KMS-11 (cell line): ENCODE measurements at regions not wholly inside any gene's neighbourhood (a gene's known extent, or its start where the extent isn't known, plus 50 kb on each side); places are given as distances from the start of the nearest gene placed in this dataset.
"Not testable (repeated sequence)": the region's sequence is repeated elsewhere in the genome, so short reads cannot be mapped to it uniquely, and the experiment has no call there.

Experiments
- H2AFZ ChIP-seq: fragments of 200-600 bp; sonication (generic); 2 replicates; pipeline ENCODE4 v1.6.1; 2016; ENCODE audit warnings: antibody characterized with exemption, mixed run types, low read depth
- H3K27ac ChIP-seq: fragments of 200-600 bp; sonication (generic); 2 replicates; pipeline ENCODE4 v1.6.1; 2016; ENCODE audit warnings: mild to moderate bottlenecking, mixed run types
- H3K27me3 ChIP-seq: fragments of 200-600 bp; sonication (generic); 2 replicates; pipeline ENCODE4 v1.6.1; 2017; ENCODE audit warnings: mild to moderate bottlenecking, low read depth, mixed run types, moderate library complexity; ENCODE audit not compliant: insufficient read depth
- H3K36me3 ChIP-seq: fragments of 200-600 bp; sonication (generic); 2 replicates; pipeline ENCODE4 v1.6.1; 2017; ENCODE audit warnings: mild to moderate bottlenecking, mixed run types; ENCODE audit not compliant: insufficient read depth
- H3K4me1 ChIP-seq: fragments of 200-600 bp; sonication (generic); 2 replicates; pipeline ENCODE4 v1.6.1; 2016; ENCODE audit warnings: mild to moderate bottlenecking, low read depth, mixed run types; ENCODE audit not compliant: poor library complexity, severe bottlenecking
- H3K4me2 ChIP-seq: fragments of 200-600 bp; sonication (generic); 2 replicates; pipeline ENCODE4 v1.7.0; 2016; ENCODE audit warnings: mild to moderate bottlenecking, mixed run types
- H3K4me3 ChIP-seq: fragments of 200-600 bp; sonication (generic); IDR thresholded peaks from 2 replicates; pipeline ENCODE4 v1.6.1; 2017; ENCODE audit warnings: low read depth, low read length, mixed read lengths; ENCODE audit not compliant: insufficient read depth
- H3K79me2 ChIP-seq: fragments of 200-600 bp; sonication (generic); 2 replicates; pipeline ENCODE4 v1.6.1; 2016; ENCODE audit warnings: low read depth, mixed run types; ENCODE audit not compliant: insufficient read depth
- H3K9ac ChIP-seq: fragments of 200-600 bp; sonication (generic); 2 replicates; pipeline ENCODE4 v1.6.1; 2016; ENCODE audit warnings: mild to moderate bottlenecking, mixed run types
- H4K20me1 ChIP-seq: fragments of 200-600 bp; sonication (generic); 2 replicates; pipeline ENCODE4 v1.6.1; 2016; ENCODE audit warnings: mild to moderate bottlenecking, mixed run types; ENCODE audit not compliant: insufficient read depth
- CTCF ChIP-seq: fragments of 200-600 bp; sonication (generic); conservative IDR thresholded peaks from 2 replicates; pipeline ENCODE4 v1.6.1; 2017; ENCODE audit warnings: low read depth, mild to moderate bottlenecking, antibody characterized with exemption, low read length, moderate library complexity, mixed read lengths

- no peak for TF ChIP-seq CTCF
- H3K79me2 ChIP-seq = no peaks in the 10 kb centered on the region
- no peak overlapping the region for H3K27ac ChIP-seq
- no peak overlapping the region for H3K4me3 ChIP-seq
- H3K27me3 ChIP-seq = no peaks in the 10 kb centered on the region
- H4K20me1 ChIP-seq = no peaks in the 10 kb centered on the region
- no peak overlapping the region for H2AFZ ChIP-seq
- no peaks in the 10 kb centered on the region for H3K4me1 ChIP-seq
- no peak overlapping the region for H3K4me2 ChIP-seq
- no peaks in the 10 kb centered on the region for H3K36me3 ChIP-seq
- H3K9ac ChIP-seq = no peak overlapping the region
Measured at GRCh38 chr3:169020371-169020770, 643.1 kb downstream of the MECOM start.

GRCh38 chr3:169009453-169009852 is 654.1 kb downstream of the MECOM start:
- H3K27ac ChIP-seq = no peak overlapping the region
- no peaks in the 10 kb centered on the region for H4K20me1 ChIP-seq
- H3K27me3 ChIP-seq = no peaks in the 10 kb centered on the region
- no peaks in the 10 kb centered on the region for H3K79me2 ChIP-seq
- H3K36me3 ChIP-seq = no peaks in the 10 kb centered on the region
- no peak overlapping the region for H3K9ac ChIP-seq
- H2AFZ ChIP-seq = no peak overlapping the region
- no peak for TF ChIP-seq CTCF
- H3K4me1 ChIP-seq = peaks cover 5% of the 10 kb centered on the region
- H3K4me3 ChIP-seq = no peak overlapping the region
- H3K4me2 ChIP-seq = no peak overlapping the region

- no peak overlapping the region for H3K27ac ChIP-seq
- no peak for TF ChIP-seq CTCF
- no peak overlapping the region for H2AFZ ChIP-seq
- peaks cover 10% of the 10 kb centered on the region for H3K4me1 ChIP-seq
- H3K79me2 ChIP-seq = no peaks in the 10 kb centered on the region
- no peaks in the 10 kb centered on the region for H3K36me3 ChIP-seq
- H3K27me3 ChIP-seq = no peaks in the 10 kb centered on the region
- no peak overlapping the region for H3K4me3 ChIP-seq
- H4K20me1 ChIP-seq = no peaks in the 10 kb centered on the region
- H3K4me2 ChIP-seq = no peak overlapping the region
- no peak overlapping the region for H3K9ac ChIP-seq
Measured at GRCh38 chr3:169008776-169009358, 654.6 kb downstream of the MECOM start.

GRCh38 chr3:169007145-169007544 is 656.4 kb downstream of the MECOM start:
- Histone ChIP-seq H2AFZ (no peak overlapping the region), H3K4me2 (no peak overlapping the region), H3K9ac (no peak overlapping the region)

GRCh38 chr3:169006398-169006797 is 657.1 kb downstream of the MECOM start:
- H4K20me1 ChIP-seq, H3K4me1 ChIP-seq: not testable (repeated sequence)

More at GRCh38 chr3:169007145-169007544, 656.4 kb downstream of the MECOM start:
- TF ChIP-seq CTCF = no peak
- H3K36me3 ChIP-seq = no peaks in the 10 kb centered on the region
- no peak overlapping the region for H3K27ac ChIP-seq
- no peaks in the 10 kb centered on the region for H3K79me2 ChIP-seq
- H3K4me3 ChIP-seq = no peak overlapping the region
- H3K4me1 ChIP-seq = peaks cover 10% of the 10 kb centered on the region
- H4K20me1 ChIP-seq = no peaks in the 10 kb centered on the region
- no peaks in the 10 kb centered on the region for H3K27me3 ChIP-seq

More at GRCh38 chr3:169006398-169006797, 657.1 kb downstream of the MECOM start:
- H3K36me3 ChIP-seq, H3K27me3 ChIP-seq, H3K79me2 ChIP-seq, H3K27ac ChIP-seq, H3K4me3 ChIP-seq, H3K4me2 ChIP-seq, H2AFZ ChIP-seq, H3K9ac ChIP-seq: not testable (repeated sequence)
